GM18868 (cell line): ENCODE measurements at regions not wholly inside any gene's neighbourhood (a gene's known extent, or its start where the extent isn't known, plus 50 kb on each side); places are given as distances from the start of the nearest gene placed in this dataset.

Experiments
- ATAC-seq: cut with Tn5 transposase; IDR thresholded peaks from one replicate; pipeline ENCODE4 v1.9.1; 2021; ENCODE audit warnings: mild to moderate bottlenecking, moderate library complexity; ENCODE audit not compliant: unreplicated experiment

DNA sequence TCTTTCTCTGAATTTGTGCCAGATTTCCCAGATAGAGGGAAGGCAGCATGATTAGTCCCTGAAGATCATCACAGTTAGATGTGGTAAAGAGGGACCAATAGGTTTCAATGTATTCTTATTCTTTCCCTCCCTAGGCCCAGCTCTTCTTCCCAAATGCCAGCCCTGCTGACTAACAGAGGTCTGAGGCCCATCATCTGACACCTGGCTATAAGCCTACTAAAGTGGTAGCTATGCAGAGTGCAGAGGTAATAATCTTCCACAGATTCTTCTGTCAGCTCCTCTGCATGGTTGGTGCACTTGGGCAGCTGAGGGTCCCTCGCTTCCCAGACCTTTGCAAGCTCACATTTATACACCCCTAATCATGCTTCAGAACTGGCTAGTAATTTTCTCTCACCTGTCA, 63.7 kb upstream of the PZP start:
- no peak for ATAC-seq

DNA sequence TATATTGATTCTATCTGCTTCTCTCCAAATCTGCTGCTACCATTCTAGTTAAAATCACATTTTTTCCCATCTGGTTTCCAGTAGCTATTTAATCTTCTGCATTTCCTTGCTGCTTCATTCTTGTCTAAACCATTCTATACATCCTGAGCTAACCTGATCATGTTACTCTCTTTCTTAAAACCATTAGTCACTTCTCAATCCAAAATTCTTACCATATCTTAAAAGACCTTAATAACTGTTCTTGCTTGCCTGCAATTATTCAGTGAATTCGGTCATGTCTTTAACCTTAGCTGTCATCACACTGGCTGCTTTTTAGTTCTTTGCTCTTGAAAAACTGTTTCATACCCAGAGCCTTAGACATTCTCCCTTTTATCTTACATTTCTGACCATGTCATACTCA, 56.4 kb upstream of the PZP start:
- ATAC-seq: no peak

DNA sequence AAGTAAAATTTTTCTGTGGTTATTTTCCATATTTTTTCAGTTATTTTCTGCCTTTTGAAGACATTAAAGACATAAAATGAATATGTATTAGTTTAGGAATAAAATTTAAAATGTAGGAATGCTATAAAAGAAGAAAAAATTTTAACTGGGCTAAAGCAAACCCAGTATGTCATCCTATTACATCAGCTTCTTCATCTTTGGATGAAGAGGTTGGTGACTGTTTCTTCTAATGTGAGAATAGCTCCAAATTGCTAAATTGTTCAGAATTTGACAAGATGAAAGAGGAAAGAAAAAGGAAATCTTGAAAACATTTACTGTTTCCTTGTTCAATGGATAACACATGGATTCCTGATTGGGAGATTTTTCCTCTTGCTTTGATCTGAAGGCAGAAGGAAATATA, 52.7 kb upstream of the PZP start:
- ATAC-seq: no peak

DNA sequence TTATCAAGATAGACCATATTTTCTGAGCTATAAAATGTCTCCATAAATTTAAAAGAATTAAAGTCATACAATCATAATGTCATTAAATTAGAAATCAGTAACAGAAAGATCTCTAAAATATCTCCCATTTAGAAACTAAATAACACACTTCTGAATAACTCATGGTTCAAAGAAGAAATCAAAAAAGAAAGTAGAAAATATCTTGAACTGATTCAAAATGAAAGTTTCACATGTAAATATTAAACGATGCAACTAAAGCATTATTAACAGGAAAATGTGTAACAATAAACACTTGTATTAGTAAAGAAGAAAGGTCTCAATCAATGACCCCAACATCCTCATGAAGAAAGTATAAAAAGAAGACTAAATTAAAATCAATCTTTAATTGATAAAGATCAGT, 50.5 kb upstream of the PZP start:
- no peak for ATAC-seq
